ENCODE measurements at regions not wholly inside any gene's neighbourhood (a gene's known extent, or its start where the extent isn't known, plus 50 kb on each side); places are given as distances from the start of the nearest gene placed in this dataset.
"Not testable (repeated sequence)": the region's sequence is repeated elsewhere in the genome, so short reads cannot be mapped to it uniquely, and the experiment has no call there.

GRCh38 chr4:189740873-189741272 lies 199.8 kb upstream of the FRG1 start:
- no peaks in the 10 kb centered on the region for H3K27me3 ChIP-seq
- H3K4me1 ChIP-seq: no peaks in the 10 kb centered on the region
- no peak for DNase-seq
- H3K9me3 ChIP-seq: peaks cover 0 to 9% (median 0%) of the 10 kb centered on the region in 3 donors
- intact Hi-C loops (cut with DNase I; ENCODE audit: low total_unique reads): no loop called here
- TF ChIP-seq, protein P1, sequence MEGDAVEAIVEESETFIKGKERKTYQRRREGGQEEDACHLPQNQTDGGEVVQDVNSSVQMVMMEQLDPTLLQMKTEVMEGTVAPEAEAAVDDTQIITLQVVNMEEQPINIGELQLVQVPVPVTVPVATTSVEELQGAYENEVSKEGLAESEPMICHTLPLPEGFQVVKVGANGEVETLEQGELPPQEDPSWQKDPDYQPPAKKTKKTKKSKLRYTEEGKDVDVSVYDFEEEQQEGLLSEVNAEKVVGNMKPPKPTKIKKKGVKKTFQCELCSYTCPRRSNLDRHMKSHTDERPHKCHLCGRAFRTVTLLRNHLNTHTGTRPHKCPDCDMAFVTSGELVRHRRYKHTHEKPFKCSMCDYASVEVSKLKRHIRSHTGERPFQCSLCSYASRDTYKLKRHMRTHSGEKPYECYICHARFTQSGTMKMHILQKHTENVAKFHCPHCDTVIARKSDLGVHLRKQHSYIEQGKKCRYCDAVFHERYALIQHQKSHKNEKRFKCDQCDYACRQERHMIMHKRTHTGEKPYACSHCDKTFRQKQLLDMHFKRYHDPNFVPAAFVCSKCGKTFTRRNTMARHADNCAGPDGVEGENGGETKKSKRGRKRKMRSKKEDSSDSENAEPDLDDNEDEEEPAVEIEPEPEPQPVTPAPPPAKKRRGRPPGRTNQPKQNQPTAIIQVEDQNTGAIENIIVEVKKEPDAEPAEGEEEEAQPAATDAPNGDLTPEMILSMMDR (IDR thresholded peaks at IDR 0.05): no peak
- H3K27ac ChIP-seq: no peak overlapping the region
- H3K4me3 ChIP-seq: no peak overlapping the region
- no peaks in the 10 kb centered on the region for H3K36me3 ChIP-seq

GRCh38 chr4:189753092-189753491 lies 187.6 kb upstream of the FRG1 start:
- H3K27ac ChIP-seq; DNase-seq; H3K4me1 ChIP-seq; H3K27me3 ChIP-seq; H3K36me3 ChIP-seq; H3K4me3 ChIP-seq; intact Hi-C loops (cut with DNase I; ENCODE audit: low total_unique reads); H3K9me3 ChIP-seq: not testable (repeated sequence)

- Histone ChIP-seq H3K9me3 (no peaks in the 10 kb centered on the region), H3K4me3 (no peak overlapping the region), H3K36me3 (no peaks in the 10 kb centered on the region), H3K27me3 (no peaks in the 10 kb centered on the region), H3K4me1 (no peaks in the 10 kb centered on the region), H3K27ac (no peak overlapping the region)
- no peak for DNase-seq
- TF ChIP-seq, protein P1 (IDR thresholded peaks at IDR 0.05): no peak
- intact Hi-C loops (cut with DNase I; ENCODE audit: low total_unique reads): no loop called here
These were observed 177.1 kb upstream of the FRG1 start for GRCh38 chr4:189763583-189763982.

- H3K36me3 ChIP-seq: no peaks in the 10 kb centered on the region
- H3K27ac ChIP-seq: no peak overlapping the region
- no peaks in the 10 kb centered on the region for H3K4me1 ChIP-seq
- H3K27me3 ChIP-seq: no peaks in the 10 kb centered on the region
- no peak for DNase-seq
- intact Hi-C loops (cut with DNase I; ENCODE audit: low total_unique reads): no loop called here
- no peaks in the 10 kb centered on the region for H3K9me3 ChIP-seq
- H3K4me3 ChIP-seq: no peak overlapping the region
- TF ChIP-seq, protein P1 (IDR thresholded peaks at IDR 0.05): no peak
These were observed 175.4 kb upstream of the FRG1 start for GRCh38 chr4:189765301-189765700.

- Histone ChIP-seq H3K4me1 (no peaks in the 10 kb centered on the region), H3K4me3 (no peak overlapping the region), H3K27me3 (no peaks in the 10 kb centered on the region), H3K36me3 (no peaks in the 10 kb centered on the region), H3K9me3 (no peaks in the 10 kb centered on the region), H3K27ac (no peak overlapping the region)
- intact Hi-C loops (cut with DNase I; ENCODE audit: low total_unique reads): no loop called here
- DNase-seq: no peak
- TF ChIP-seq, protein P1 (IDR thresholded peaks at IDR 0.05): no peak
These were observed 174.9 kb upstream of the FRG1 start for GRCh38 chr4:189765736-189766135.

DNA sequence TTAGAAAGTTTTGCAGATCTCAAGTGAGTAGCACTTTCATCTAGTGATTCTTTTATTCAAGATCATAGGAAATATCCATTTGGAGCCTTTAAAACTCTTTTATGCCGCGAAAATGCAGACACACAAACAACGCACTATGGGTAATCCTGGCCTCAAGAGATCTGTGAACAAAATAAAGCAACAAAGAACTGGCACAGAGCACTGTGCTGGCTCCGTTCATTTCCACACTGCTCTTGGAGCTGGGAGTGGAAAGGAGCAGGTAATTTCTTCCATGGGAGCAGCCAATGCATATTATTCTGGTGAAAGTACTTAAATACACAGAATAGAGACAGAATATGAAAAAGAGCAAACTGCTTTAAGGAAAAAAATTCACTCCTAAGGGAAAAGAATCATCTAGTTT lies 172.7 kb upstream of the FRG1 start:
- H3K4me3 ChIP-seq: no peak overlapping the region
- TF ChIP-seq, protein P1 (IDR thresholded peaks at IDR 0.05): no peak
- no peak for DNase-seq
- H3K4me1 ChIP-seq: no peaks in the 10 kb centered on the region
- no peaks in the 10 kb centered on the region for H3K27me3 ChIP-seq
- H3K36me3 ChIP-seq: no peaks in the 10 kb centered on the region
- intact Hi-C loops (cut with DNase I; ENCODE audit: low total_unique reads): no loop called here
- H3K9me3 ChIP-seq: no peaks in the 10 kb centered on the region
- H3K27ac ChIP-seq: no peak overlapping the region
